ENCODE measurements at regions not wholly inside any gene's neighbourhood (a gene's known extent, or its start where the extent isn't known, plus 50 kb on each side); places are given as distances from the start of the nearest gene placed in this dataset.

GRCh38 chr13:73940098-73940497, 194.1 kb downstream of the KLF12 start:
- no peak for DNase-seq (ENCODE audit: low read depth in 2 of 3, low spot score in 2 of 3)

GRCh38 chr13:73939603-73940002, 194.6 kb downstream of the KLF12 start:
- DNase-seq (ENCODE audit: low read depth in 2 of 3, low spot score in 2 of 3) = no peak

- no peak for DNase-seq (ENCODE audit: low read depth in 2 of 3, low spot score in 2 of 3)
Observed at GRCh38 chr13:73939071-73939380, 195.2 kb downstream of the KLF12 start.

- DNase-seq (ENCODE audit: low read depth in 2 of 3, low spot score in 2 of 3) = no peak
Observed at GRCh38 chr13:73938372-73939070, 195.7 kb downstream of the KLF12 start.

GRCh38 chr13:73937441-73937840, 196.8 kb downstream of the KLF12 start:
- no peak for DNase-seq (ENCODE audit: low read depth in 2 of 3, low spot score in 2 of 3)

GRCh38 chr13:73935991-73936390, 198.2 kb downstream of the KLF12 start:
- DNase-seq (ENCODE audit: low read depth in 2 of 3, low spot score in 2 of 3) = no peak

GRCh38 chr13:73934771-73935170, 199.4 kb downstream of the KLF12 start:
- DNase-seq (ENCODE audit: low read depth in 2 of 3, low spot score in 2 of 3) = no peak

- no peak for DNase-seq (ENCODE audit: low read depth in 2 of 3, low spot score in 2 of 3)
Observed at GRCh38 chr13:73934215-73934641, 200.0 kb downstream of the KLF12 start.

GRCh38 chr13:73933795-73934194, 200.4 kb downstream of the KLF12 start:
- no peak for DNase-seq (ENCODE audit: low read depth in 2 of 3, low spot score in 2 of 3)

GRCh38 chr13:73932091-73932490, 202.1 kb downstream of the KLF12 start:
- DNase-seq (ENCODE audit: low read depth in 2 of 3, low spot score in 2 of 3) = no peak

GRCh38 chr13:73929287-73929932, 204.8 kb downstream of the KLF12 start:
- DNase-seq (ENCODE audit: low read depth in 2 of 3, low spot score in 2 of 3) = no peak

GRCh38 chr13:73924607-73925006, 209.6 kb downstream of the KLF12 start:
- DNase-seq (ENCODE audit: low read depth in 2 of 3, low spot score in 2 of 3) = no peak

GRCh38 chr13:73922493-73923393, 211.5 kb downstream of the KLF12 start:
- DNase-seq (ENCODE audit: low read depth in 2 of 3, low spot score in 2 of 3) = no peak

- DNase-seq (ENCODE audit: low read depth in 2 of 3, low spot score in 2 of 3) = no peak
Observed at GRCh38 chr13:73918691-73919090, 215.5 kb downstream of the KLF12 start.

GRCh38 chr13:73913751-73914518, 220.3 kb downstream of the KLF12 start:
- DNase-seq (ENCODE audit: low read depth in 2 of 3, low spot score in 2 of 3) = no peak

- DNase-seq (ENCODE audit: low read depth in 2 of 3, low spot score in 2 of 3) = no peak
Observed at GRCh38 chr13:73913079-73913740, 221.0 kb downstream of the KLF12 start.

- DNase-seq (ENCODE audit: low read depth in 2 of 3, low spot score in 2 of 3) = no peak
Observed at GRCh38 chr13:73911361-73911760, 222.8 kb downstream of the KLF12 start.

- DNase-seq (ENCODE audit: low read depth in 2 of 3, low spot score in 2 of 3) = no peak
Observed at GRCh38 chr13:73910733-73911132, 223.5 kb downstream of the KLF12 start.

GRCh38 chr13:73908809-73909208, 225.4 kb downstream of the KLF12 start:
- DNase-seq (ENCODE audit: low read depth in 2 of 3, low spot score in 2 of 3) = no peak

GRCh38 chr13:73904625-73905024, 229.6 kb downstream of the KLF12 start:
- DNase-seq (ENCODE audit: low read depth in 2 of 3, low spot score in 2 of 3) = no peak
